OCI-LY3 (cell line): ENCODE measurements at regions not wholly inside any gene's neighbourhood (a gene's known extent, or its start where the extent isn't known, plus 50 kb on each side); places are given as distances from the start of the nearest gene placed in this dataset.

ENCODE experiments used
- CTCF ChIP-seq: fragments of 200-600, 300-600 bp; sonication (generic); IDR thresholded peaks from 2 replicates; pipeline ENCODE4 v1.5.1; 2014; ENCODE audit warnings: antibody characterized with exemption, low read length, low read depth
- EZH2phosphoT487 ChIP-seq: fragments of 200-600 bp; shearing (Covaris generic); IDR thresholded peaks from 2 replicates; pipeline ENCODE4 v1.6.1; 2018; ENCODE audit warnings: antibody characterized with exemption, mixed run types, low read depth

- no peak for TF ChIP-seq CTCF
- TF ChIP-seq EZH2phosphoT487, result no peak
These were observed 86.5 kb downstream of the LSM5 start for GRCh38 chr7:32403463-32404229.
